Breast epithelium (tissue), 4 donors: ENCODE measurements at regions not wholly inside any gene's neighbourhood (a gene's known extent, or its start where the extent isn't known, plus 50 kb on each side); places are given as distances from the start of the nearest gene placed in this dataset.

Source experiments
- DNase-seq, 2 donors: peaks; one replicate each; pipeline ENCODE4 v3.0.0-alpha.2; 2019; ENCODE audit warnings: low spot score in 2 of 2
- H3K27ac ChIP-seq, 2 donors: fragments of 200-600 bp; sonication (generic) in 1 of 2; one replicate each; pipeline ENCODE4 v1.5.1; 2016 to 2019; ENCODE audit warnings: mild to moderate bottlenecking in 1 of 2
- H3K27me3 ChIP-seq, 2 donors: fragments of 200-600 bp; sonication (generic) in 1 of 2; one replicate each; pipeline versions ENCODE4 v1.5.1 to v1.6.0; 2017 to 2019; ENCODE audit warnings: control low read depth in 1 of 2, mild to moderate bottlenecking in 1 of 2
- H3K36me3 ChIP-seq: fragments of 200-600 bp; one replicate; pipeline ENCODE4 v1.5.1; 2019
- H3K4me1 ChIP-seq, 2 donors: fragments of 200-600 bp; sonication (generic); one replicate each; pipeline ENCODE4 v1.5.1; 2016 to 2019; ENCODE audit warnings: control low read depth in 1 of 2
- H3K4me3 ChIP-seq, 3 donors: fragments of 200-600 bp; sonication (generic); 1 replicate in 2 of 3; 2 replicates in 1 of 3; pipeline ENCODE4 v1.5.1; 2016 to 2019; ENCODE audit warnings: mild to moderate bottlenecking in 3 of 3, moderate library complexity in 2 of 3
- H3K9me3 ChIP-seq, 2 donors: fragments of 200-600 bp; sonication (generic) in 1 of 2; one replicate each; pipeline ENCODE4 v1.5.1; 2016 to 2019; ENCODE audit warnings: control low read depth in 1 of 2
- POLR2A ChIP-seq: fragments of 450-650 bp; IDR thresholded peaks from one replicate; pipeline ENCODE4 v1.6.1; 2016; ENCODE audit warnings: antibody characterized with exemption, mild to moderate bottlenecking, moderate library complexity
- POLR2AphosphoS5 ChIP-seq, 3 donors: sonication (generic); formaldehyde crosslinking; IDR thresholded peaks; one replicate each; pipeline ENCODE4 v1.6.1; 2017; ENCODE audit warnings: antibody characterized with exemption in 3 of 3
- intact Hi-C: fragments of 100-400 bp; cut with DNase I; formaldehyde crosslinking; loops from one replicate; pipeline ENCODE4 v1.15.1; 2023; ENCODE audit warnings: low total_unique reads
- TF ChIP-seq, protein P1 (sequence below), 3 donors: fragments of 450-650 bp; IDR thresholded peaks; one replicate each; pipeline ENCODE4 v1.5.1; 2016 to 2017; ENCODE audit warnings: antibody characterized with exemption in 3 of 3, mild to moderate bottlenecking in 3 of 3, moderate library complexity in 3 of 3

DNA sequence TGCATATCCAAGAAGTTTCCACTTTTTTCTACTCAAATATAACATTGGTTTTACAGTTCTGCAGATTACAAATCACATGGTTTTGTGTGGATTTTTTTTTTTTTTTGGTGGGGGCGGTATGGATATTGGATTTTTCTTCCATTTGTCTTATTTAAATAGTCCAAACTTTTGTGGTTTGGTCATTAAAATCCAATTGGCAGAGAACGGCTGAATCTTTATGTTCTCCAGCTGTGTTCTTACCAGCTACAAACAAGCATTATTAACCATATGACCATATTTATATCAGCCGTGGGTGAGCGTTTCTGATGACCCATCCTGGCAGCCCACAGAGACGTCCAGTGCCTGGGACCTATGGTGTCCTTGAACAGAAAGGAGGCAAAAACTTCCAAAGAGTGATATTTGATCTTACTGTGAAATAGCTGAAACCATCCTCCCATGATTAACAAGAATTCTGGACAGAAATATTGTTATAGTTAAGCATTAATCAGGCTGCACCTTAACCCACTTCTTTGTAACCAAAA, 200.4 kb downstream of the LYPLAL1 start:
- TF ChIP-seq POLR2AphosphoS5 (IDR thresholded peaks at IDR 0.05) (no peak), POLR2A (no peak)
- TF ChIP-seq, protein P1, sequence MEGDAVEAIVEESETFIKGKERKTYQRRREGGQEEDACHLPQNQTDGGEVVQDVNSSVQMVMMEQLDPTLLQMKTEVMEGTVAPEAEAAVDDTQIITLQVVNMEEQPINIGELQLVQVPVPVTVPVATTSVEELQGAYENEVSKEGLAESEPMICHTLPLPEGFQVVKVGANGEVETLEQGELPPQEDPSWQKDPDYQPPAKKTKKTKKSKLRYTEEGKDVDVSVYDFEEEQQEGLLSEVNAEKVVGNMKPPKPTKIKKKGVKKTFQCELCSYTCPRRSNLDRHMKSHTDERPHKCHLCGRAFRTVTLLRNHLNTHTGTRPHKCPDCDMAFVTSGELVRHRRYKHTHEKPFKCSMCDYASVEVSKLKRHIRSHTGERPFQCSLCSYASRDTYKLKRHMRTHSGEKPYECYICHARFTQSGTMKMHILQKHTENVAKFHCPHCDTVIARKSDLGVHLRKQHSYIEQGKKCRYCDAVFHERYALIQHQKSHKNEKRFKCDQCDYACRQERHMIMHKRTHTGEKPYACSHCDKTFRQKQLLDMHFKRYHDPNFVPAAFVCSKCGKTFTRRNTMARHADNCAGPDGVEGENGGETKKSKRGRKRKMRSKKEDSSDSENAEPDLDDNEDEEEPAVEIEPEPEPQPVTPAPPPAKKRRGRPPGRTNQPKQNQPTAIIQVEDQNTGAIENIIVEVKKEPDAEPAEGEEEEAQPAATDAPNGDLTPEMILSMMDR (IDR thresholded peaks at IDR 0.05), result no peak

GRCh38 chr1:219373616-219373935, 199.9 kb downstream of the LYPLAL1 start:
- H3K9me3 ChIP-seq, result no peaks in the 10 kb centered on the region
- no peak for DNase-seq
- TF ChIP-seq POLR2A (no peak), POLR2AphosphoS5 (IDR thresholded peaks at IDR 0.05) (no peak)
- TF ChIP-seq, protein P1 (IDR thresholded peaks at IDR 0.05), result no peak
- H3K4me1 ChIP-seq, result no peaks in the 10 kb centered on the region
- H3K36me3 ChIP-seq, result no peaks in the 10 kb centered on the region
- no peak overlapping the region for H3K4me3 ChIP-seq
- H3K27me3 ChIP-seq, result no peaks in the 10 kb centered on the region
- H3K27ac ChIP-seq, result no peak overlapping the region
- intact Hi-C loops, result no loop called here

More for the DNA sequence above, 200.4 kb downstream of the LYPLAL1 start:
- no peaks in the 10 kb centered on the region for H3K27me3 ChIP-seq
- H3K4me3 ChIP-seq, result no peak overlapping the region
- H3K36me3 ChIP-seq, result no peaks in the 10 kb centered on the region
- H3K27ac ChIP-seq, result no peak overlapping the region
- H3K4me1 ChIP-seq, result no peaks in the 10 kb centered on the region
- intact Hi-C loops, result no loop called here
- no peak for DNase-seq
- no peaks in the 10 kb centered on the region for H3K9me3 ChIP-seq

DNA sequence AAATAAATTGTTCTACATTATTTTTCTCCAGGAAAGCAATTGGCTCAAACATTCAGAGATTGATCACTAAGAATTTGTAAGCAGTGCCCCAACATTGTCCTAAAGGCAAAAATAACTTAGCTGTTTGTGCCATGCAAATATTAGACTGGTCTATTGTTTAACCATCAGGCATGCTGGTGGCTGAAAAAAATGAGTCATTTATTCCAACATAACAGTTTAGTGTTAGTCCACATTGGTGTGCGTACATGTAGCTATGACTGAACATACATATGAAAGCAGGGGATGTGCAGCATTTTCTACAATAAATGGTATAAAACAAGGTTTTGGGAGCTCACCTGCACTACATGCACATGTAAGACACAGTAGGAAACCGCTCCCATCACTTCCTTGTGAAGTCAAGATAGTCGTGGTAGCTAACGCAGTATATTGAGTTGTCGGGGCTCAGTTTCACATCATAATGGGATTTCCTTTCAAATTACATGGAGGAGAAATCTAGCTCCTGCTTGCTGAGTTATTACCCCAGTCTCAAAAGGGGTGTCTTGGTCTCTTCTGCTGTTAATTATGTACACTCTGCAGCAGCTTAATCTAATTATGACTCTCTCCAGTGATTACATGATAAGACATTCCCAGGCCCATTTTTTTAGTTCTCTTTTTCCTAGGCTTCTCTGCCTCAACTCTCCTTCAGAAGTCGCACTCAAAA, 199.4 kb downstream of the LYPLAL1 start:
- no peaks in the 10 kb centered on the region for H3K9me3 ChIP-seq
- no peaks in the 10 kb centered on the region for H3K27me3 ChIP-seq
- H3K36me3 ChIP-seq, result no peaks in the 10 kb centered on the region
- H3K4me1 ChIP-seq, result no peaks in the 10 kb centered on the region
- no peak for DNase-seq
- no peak overlapping the region for H3K27ac ChIP-seq
- no peak overlapping the region for H3K4me3 ChIP-seq
- intact Hi-C loops, result no loop called here
- no peak for TF ChIP-seq POLR2A
- TF ChIP-seq, protein P1 (IDR thresholded peaks at IDR 0.05), result no peak
- TF ChIP-seq POLR2AphosphoS5 (IDR thresholded peaks at IDR 0.05), result no peak

GRCh38 chr1:219371471-219371870, 197.8 kb downstream of the LYPLAL1 start:
- TF ChIP-seq POLR2A (no peak), POLR2AphosphoS5 (IDR thresholded peaks at IDR 0.05) (no peak)
- TF ChIP-seq, protein P1 (IDR thresholded peaks at IDR 0.05), result no peak

DNA sequence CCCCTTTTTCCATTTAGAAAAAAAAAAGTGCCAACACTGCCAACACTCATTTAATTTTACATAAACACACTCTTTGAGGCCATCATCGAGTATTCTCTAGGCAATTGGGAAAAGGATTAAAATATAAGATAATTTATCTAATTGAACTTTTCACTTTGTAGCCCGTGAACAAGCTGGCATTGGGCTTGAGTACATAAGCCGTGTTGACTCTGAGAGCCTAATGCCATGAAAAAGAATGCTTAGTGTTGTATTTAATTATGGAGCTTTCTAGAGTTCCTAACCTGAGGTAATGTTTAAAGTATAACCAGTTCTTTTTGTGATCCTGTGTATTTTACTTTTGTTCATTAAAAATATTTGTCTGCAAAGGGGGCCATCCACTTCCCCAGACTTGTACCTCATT, 193.8 kb downstream of the LYPLAL1 start:
- Histone ChIP-seq H3K4me3 (no peak overlapping the region), H3K4me1 (no peaks in the 10 kb centered on the region), H3K9me3 (no peaks in the 10 kb centered on the region), H3K27ac (no peak overlapping the region), H3K27me3 (no peaks in the 10 kb centered on the region), H3K36me3 (no peaks in the 10 kb centered on the region)
- TF ChIP-seq POLR2AphosphoS5 (IDR thresholded peaks at IDR 0.05) (no peak), POLR2A (no peak)
- TF ChIP-seq, protein P1 (IDR thresholded peaks at IDR 0.05), result no peak
- DNase-seq, result no peak
- intact Hi-C loops, result loop anchor here (10.0 kb wide), 1 partner anchor 1787 kb away; no protein-coding TSS in a partner anchor

More at GRCh38 chr1:219371471-219371870, 197.8 kb downstream of the LYPLAL1 start:
- no peak overlapping the region for H3K27ac ChIP-seq
- H3K9me3 ChIP-seq, result no peaks in the 10 kb centered on the region
- no peaks in the 10 kb centered on the region for H3K4me1 ChIP-seq
- intact Hi-C loops, result no loop called here
- DNase-seq, result no peak
- no peak overlapping the region for H3K4me3 ChIP-seq
- no peaks in the 10 kb centered on the region for H3K36me3 ChIP-seq
- H3K27me3 ChIP-seq, result no peaks in the 10 kb centered on the region
